8988T (cell line): ENCODE measurements at regions not wholly inside any gene's neighbourhood (a gene's known extent, or its start where the extent isn't known, plus 50 kb on each side); places are given as distances from the start of the nearest gene placed in this dataset.

Experiments used
- DNase-seq: peaks from one replicate; pipeline ENCODE4 v3.0.0; 2011

DNA sequence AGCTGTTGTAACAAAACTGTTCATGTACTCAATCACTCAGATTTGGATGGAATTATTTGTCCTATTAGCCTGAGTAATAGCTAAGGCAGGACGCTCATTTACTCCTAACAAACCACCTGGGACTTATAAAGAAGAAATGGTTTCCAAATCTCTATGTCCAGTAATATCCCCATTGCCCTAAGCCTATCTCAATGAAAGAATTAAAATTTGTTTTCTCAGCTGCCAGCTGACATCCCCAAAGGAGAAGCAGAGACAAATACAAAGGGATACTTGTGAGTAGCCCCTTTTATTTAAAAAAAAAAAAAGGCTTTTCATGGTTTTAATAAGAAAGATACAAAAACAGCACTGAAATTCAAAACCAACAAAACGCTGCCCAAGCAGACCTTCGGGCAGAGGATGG, 211.4 kb upstream of the PARD3B start:
- DNase-seq: no peak

DNA sequence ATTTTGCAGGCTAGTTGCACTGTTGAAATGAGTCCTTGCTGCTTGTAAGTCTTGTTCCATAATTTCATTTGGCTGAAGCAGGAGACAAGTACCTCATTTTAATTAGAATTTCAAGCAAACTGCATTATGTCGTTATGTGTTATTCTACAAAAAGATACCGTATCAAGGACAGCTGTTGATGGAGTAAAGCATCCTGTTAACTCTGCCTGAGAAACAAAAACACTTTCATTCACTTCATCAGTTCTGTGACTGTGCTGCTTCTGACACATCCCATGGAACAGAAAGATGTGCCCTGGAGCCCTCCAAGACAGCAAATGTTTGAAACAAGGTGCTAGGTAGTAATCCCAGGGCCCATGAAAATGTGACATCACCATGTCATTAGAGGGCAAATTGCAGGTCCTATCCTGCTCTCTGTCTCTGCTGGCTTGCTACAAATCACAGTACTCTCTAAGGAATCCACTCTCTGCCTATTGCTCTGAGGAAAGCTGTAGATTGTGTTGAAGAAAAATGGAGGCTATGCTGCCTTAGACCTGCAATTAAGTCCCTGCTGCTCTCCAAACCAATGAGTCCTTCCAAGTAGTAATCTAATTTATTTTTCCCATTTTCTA, 209.7 kb upstream of the PARD3B start:
- no peak for DNase-seq

DNA sequence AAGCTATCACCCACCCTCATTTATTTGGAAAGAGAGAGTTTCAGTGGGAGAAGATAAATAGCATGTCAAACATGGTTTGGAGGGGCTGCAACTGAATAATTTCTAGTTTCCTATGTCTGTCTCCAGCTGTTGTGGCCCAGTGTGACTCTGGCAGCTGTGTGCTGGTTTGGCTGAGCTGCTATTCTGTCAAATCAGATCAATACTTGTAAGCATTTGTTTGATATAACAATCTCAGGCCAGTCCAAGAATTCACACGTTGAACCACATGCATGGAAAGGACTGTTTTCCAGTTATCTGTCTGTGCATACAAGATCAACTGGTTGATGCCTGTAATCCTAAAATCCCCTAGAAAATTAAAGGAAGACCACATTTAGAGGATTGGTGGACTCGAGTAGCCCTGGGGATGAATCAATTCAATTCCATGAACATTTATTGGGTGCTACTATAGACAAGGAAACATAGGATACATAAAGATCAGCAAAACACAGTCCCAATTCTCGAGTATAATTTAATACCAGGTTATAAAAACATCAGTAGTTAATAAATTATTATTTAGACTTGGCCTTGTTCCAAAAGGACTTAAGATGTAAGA, 209.0 kb upstream of the PARD3B start:
- no peak for DNase-seq

DNA sequence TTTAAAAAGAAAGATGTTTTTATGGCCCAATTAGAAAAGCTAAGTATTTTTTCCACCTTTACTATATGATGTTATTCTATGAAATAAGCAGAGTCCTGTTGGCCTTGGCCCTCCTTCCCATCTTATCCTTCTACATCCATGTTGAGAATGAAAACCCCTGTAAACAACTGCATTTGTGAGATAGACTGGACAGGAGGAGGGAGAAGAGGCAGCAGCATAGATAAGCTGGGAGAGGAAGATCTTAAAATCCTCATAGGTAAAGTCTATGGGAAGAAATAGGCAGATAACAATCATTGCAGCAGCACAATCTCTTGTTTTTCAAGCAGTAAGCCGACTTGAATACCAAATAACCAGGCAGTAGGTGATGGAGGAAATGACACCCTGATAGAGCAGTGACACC, 207.6 kb upstream of the PARD3B start:
- DNase-seq: no peak

DNA sequence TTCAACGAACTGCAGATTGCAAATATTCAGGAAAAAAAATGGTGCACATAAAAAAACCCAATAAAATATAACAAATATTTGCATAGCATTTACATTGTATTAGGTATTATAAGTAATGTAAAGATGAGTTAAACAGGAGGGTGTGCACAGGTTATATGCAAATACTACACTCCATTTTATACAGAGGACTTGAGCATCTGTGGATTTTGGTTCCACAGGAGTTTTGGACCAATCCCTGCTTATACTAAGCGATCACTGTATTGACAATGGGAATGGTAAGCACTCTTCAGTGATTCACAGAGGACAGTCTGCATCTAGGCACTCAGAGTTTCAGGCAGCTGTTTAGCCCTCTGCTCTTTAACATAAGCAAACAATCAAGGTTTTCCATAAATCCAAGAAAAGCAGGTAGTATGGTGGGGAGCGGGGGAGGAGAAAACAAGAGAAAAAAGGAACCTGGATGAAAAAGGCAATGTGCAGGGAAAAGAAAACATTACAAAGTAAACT, 206.0 kb upstream of the PARD3B start:
- DNase-seq: no peak

DNA sequence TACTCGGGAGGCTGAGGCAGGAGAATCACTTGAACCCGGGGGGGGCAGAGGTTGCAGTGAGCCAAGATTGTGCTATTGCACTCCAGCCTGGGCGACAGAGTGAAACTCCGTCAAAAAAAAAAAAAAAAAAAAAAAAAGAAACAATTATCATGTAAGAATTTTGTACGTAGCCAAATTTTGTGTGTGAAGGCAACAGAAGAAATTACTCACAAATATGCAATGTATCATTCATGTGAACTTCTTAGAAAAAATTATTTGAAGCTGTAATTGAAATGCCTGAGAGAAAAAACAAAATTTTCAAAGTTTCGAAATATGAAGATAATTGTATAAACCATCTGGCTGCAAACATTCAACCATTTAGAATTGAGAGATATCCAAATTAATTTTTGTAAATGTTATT, 204.8 kb upstream of the PARD3B start:
- DNase-seq: no peak

DNA sequence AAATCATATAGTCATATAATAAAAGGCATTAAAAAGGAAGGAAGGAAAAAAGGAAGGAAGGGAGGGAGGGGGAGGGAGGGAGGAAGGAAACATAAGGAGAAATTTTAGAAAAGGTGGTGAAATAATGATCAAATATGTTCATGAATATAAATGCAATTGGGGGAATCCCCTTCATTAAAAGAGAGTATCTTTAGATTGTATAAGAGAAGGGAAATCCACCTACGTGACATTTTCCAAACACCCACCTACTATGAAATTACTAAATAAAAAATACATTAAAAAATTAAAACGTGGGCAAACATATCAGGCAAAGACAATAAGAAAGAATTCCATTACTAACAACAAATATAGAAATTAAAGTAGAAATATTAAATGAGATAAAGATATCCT, 203.4 kb upstream of the PARD3B start:
- DNase-seq: no peak

DNA sequence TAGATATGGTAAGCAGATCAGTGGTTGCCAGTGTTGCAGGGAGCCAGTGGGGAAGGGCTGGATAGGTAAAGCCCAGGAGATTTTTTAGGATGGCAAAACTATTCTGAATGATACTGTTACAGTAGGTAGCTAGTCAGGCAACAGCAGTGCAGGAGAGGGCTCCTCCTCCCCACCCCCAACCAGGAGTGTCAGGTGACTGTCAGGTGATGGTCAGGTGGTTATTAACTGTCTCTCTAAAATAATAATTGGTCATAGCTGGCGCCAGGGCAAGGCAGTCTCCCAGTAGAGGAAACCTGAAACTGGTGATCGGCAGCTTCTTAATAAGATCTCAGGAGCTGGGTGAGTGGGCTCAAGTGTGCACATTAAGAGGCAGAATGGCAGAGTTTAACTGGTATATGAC, 201.6 kb upstream of the PARD3B start:
- DNase-seq: no peak

DNA sequence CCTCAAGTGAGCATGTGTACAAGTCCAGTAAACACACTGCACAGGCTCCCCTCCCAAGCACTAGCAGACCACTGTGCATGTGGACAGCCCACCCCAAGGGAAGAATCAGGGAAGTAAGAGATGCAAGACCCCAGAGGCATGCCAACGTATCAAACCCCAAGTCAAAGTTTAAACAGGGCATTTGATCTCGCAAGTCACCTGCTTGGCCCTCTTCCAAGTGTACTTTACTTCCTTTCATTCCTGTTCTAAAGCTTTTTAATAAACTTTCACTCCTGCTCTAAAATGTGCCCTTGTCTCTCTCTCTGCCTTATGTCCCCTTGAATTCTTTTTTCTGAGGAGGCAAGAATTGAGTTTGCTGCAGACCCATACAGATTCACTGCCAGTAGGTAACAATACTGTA, 201.2 kb upstream of the PARD3B start:
- no peak for DNase-seq

DNA sequence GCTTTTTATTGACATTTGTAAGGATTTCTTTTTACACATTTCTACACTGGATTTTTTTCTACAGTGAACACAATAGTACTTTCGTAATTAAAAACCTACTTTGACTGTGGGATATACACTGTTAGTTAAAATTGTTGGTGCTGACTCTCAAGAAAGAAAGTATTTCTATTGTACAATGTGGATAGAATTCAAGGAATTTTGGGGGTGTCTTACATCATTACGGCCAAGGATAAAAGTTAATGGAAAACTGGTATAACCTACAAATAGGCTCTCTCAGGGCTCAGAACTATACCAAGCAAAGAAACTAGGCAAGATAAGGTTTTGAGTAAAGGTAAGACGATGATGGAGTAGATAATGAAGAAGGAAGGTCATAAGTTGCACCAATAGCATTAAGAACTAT, 198.4 kb upstream of the PARD3B start:
- DNase-seq: no peak

DNA sequence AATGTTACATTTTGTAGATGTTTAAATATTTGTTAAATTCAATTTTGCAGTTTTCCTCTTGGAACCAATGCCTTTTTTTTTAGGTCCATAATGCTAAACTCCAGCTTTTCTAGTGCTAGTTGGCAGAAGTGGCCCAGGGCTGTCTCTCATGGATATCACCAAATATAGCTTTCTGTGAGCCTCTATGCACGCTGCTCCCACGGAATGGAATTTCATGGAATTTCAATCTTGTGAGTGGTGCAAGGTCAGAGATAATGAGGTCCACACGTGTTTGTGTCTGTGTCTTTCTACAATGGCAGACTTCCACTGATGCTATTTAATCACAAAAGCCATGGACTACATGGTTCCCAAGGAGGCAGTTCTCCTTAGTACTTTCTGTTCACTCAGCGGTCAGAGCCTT, 191.5 kb upstream of the PARD3B start:
- DNase-seq: no peak

DNA sequence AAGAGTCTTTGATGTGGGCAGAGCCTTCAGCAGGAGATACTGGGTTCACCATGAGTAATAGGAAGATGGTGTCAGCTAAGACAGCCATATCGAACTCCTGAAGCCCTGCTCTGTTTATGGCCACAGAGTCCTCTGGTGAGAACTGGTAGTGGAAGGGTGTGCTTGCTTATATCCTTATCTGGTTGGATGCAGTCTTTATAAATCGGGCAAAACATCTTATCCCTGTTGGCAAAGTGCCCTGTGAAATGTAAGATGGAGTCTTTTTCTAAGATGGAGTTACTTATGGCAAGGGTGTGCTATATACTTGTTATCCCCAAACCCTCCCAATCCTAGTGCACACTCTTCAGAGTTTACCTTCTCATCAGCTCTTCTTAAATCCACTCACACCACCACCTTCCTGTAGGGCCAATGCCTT, 190.8 kb upstream of the PARD3B start:
- no peak for DNase-seq

DNA sequence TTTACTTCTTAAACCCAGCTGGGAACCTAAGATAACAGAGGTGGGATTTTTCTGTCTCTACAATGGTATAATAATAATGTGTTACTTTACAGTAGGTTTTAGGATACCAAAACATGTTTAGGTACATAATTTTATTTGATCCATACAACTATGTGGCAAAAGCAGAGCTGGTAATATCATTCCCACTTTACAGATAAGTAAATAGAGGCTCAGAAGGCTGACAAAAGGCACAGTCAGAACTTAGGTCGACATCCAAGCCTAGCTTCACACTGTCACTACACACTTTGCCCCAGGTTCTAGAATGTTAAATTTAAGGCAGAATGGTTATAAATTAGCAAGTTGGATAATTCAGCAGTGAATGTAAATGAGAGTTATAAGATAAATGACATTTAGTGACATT, 189.6 kb upstream of the PARD3B start:
- no peak for DNase-seq

DNA sequence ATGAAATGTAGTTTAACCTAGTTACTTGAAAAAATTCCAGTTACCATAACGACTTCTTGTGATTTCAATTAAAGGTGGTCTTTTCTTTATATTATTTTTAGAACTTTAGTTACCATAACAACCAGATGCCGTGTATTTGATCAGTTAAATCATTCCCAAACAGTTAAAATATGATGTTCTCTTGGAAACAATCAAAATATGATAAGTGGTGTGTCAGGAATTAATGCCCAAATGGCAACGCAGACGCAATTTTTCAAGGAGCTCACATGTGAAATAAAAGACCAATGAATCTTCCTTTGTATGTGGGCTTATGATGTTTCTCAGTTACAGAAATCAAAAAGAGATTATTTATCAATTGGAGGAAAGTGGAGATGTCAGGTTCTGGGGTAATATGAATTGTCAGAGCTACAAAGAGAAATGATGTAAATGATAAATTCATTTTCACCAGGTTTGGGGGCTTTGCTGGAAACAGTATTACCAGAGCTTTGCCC, 189.1 kb upstream of the PARD3B start:
- DNase-seq: no peak

DNA sequence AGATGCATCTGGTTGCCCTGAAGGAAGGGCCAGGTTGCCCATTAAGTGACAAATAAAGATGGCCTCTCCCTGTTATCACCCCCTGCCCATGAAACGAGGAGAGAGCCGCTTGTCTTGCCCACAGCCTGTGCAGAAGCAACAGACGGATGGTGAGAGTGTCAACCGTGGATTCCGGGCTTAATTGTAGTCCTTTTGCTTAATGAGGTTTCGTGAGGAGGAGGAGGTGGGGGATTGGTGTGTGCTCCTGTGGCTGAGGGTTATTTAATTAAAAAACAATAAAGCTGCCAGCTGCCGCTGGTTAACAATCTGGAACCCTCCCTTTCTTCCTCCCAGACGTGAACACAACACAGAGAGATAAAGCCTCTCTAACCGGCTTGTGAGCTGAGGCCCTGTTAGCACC, 188.0 kb upstream of the PARD3B start:
- no peak for DNase-seq

DNA sequence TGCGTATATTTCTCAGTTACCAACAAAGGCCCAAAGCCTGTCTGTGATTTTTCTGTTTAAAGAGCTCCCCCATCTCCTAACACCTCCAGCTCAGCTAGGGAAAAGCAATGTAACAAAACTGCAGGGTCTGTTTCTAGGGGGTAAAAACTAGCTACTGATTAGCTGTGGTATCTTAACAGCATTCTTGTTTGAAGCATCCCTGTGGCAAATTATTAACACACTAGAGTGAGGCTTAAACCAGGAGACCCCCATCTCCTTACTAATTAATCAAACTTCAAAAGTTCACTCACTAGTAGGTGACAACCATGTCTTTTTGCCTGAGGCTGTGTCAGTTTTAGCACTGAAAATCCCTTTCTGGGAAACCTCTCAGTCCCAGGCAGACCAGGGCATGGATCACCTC, 186.2 kb upstream of the PARD3B start:
- no peak for DNase-seq

DNA sequence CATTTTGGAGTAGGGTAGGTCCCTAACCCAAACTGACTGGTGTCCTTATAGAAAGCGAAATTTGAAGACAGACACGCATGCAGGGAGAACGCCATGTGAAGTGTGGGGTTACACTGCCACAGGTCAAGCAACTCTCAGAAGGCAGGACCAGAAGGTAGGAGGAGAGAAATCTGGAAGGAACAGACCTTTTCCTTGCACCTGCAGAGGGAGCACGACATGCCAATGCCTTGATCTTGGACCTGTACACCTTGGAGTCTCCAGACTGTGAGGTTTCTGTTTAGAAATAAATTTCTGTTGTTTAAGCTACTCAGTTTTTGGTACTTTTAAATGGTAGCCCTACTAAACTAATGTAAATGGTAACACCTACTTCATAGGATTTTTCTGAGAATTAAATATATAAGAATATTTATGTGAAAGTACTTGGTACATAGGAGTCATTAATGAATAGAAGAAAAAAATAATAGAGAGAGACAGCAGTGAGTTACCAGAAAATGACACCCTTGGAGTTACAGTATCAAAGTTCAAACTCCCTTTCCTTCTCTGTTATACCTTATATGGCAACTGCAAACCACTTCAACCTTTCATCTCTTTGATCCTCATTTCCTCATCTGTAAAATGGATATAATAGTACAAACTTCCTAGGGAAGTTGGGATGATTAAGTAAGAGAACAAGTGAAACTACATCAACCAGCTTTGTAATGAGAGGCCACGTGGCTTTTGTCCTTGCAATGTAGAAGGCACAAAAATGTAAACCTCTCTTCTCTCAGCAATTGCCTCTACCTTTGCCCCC, 184.9 kb upstream of the PARD3B start:
- DNase-seq: no peak

DNA sequence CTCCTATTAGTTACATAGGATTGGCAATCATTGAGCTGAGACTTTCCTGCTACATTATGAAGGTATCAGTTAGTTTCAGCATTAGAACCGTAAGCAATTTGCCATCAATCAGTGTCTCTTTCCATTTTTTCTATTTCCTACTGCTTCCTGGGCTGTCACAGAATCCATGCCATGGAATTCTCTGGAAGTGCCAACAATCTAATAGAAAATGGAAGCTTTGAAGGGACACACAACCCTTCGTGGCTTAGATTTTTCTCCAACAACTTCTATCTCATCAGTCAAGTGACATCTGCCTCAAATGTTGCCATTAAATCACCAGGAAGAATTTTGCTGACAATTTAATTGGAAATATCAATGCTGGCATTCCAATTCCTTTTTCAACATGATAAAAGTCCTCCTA, 183.5 kb upstream of the PARD3B start:
- no peak for DNase-seq

DNA sequence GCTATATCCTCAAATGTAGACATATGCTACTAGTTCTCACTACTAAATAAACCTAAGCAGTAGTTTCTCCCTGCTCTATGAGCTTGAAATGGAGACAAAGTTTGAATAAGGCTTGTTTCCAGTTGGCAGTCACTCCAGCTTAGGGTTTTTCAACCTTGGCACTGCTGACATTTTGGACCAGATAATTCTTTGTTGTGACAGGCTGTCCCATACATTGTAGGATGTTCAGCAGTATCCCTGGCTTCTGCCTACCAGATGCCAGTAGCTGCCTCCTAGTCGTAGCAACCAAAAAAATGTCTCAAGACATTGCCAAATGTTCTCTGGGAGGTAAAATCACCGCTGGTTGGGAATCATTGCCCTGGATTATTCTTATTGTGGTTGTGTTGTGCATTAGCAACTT, 182.7 kb upstream of the PARD3B start:
- no peak for DNase-seq

DNA sequence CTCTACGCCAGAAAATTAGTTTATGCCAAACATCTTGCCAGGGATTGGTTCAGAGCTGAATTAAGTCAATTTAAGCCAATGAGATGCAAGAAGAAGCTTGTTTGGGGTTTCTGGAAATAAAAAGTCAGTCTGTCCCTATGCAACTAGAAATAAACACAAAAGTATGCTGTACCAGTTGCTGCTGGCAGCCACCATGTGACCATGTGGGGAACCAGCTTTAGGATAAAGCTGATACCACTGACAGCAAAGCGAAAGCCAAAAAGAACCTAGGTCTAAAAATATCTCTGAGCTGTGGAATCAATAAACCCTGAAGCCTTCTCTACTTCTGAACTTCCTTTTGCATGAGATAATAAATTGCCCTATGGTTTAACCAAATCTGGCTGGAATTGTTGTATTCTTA, 181.8 kb upstream of the PARD3B start:
- DNase-seq: no peak

DNA sequence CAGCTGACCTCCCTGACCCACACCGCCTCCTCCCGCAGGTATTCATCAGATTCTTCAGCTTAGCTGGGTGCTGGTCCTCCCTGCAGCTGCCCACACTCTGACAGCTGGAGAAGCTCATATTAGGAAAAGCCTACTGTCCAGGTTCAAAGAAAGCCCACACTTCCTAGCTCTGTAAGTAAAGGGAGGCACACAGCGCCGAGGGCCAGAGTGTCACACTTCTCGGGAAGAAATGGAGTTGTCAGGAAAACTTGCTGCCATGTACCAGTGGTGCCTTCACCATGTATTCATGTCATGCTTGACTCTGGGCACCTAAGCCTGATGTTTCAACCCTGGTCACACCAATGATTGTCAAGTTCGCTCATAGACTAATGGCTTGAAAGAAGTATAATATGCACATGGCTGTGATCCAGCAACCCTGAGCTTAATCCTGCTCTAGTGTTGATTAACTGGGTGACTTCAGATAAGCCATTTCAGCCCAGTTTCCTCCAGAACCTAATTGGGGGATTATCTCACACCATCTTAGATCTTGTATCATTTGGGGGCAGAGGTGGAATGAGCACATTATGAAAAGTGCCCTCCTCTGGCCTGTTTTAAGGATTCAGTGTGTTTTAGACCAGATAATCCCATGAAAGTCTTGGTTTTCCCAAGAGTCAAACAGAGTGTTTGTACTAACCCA, 180.3 kb upstream of the PARD3B start:
- no peak for DNase-seq

DNA sequence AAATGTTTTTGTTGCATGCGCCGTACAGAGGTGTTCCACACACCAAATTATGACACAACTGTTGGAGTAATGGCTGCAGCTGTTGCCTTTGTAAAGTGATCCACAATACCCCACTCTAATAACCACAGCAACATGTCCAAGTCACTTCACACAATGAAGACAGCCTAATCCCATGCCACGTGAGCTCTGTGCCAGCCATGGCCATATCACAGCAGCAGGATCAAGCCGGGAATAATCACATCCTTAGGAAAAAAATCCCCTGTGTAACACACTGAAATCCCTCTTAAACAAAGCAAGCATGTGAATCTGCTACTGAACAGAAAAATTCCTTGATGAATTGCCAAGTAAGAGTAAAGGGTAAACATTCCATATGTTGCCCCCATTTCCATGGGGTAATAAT, 179.5 kb upstream of the PARD3B start:
- DNase-seq: no peak

DNA sequence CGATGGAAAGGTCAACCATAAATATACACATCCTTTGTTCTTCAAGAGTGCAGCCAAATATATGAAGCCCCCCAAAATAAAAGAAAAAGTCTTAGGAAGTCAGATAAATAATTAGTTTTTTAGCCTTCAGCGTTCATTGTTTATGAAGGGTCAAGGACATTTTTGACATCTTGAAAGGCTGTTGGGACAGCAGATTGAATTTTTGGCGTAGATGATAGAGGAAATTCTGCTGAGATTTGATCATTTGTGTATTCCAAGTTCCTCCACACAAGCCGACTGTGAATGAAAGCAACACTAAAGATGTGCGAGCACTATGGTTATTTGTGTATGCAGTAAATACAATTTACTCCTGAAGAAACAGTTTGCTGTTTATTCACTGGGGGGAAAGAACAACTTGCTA, 177.8 kb upstream of the PARD3B start:
- DNase-seq: no peak
